Brain microvascular endothelial cell (primary cell): ENCODE measurements at regions not wholly inside any gene's neighbourhood (a gene's known extent, or its start where the extent isn't known, plus 50 kb on each side); places are given as distances from the start of the nearest gene placed in this dataset.

Experiments
- DNase-seq: peaks from one replicate; pipeline ENCODE4 v3.0.0-alpha.2; 2020
- H3K27ac ChIP-seq: fragments of 250-450 bp; sonication (Bioruptor Pico); 2 replicates; pipeline ENCODE4 v1.5.1; 2020; ENCODE audit warnings: mild to moderate bottlenecking, moderate library complexity
- H3K27me3 ChIP-seq: fragments of 250-450 bp; sonication (Bioruptor Pico); replicated peaks from 2 replicates; pipeline ENCODE4 v1.5.1; 2020; ENCODE audit warnings: mild to moderate bottlenecking
- H3K36me3 ChIP-seq: fragments of 250-450 bp; sonication (Bioruptor Pico); replicated peaks from 2 replicates; pipeline ENCODE4 v1.5.1; 2020; ENCODE audit warnings: mild to moderate bottlenecking
- H3K4me3 ChIP-seq: 2 replicates; pipeline ENCODE4 v1.5.1; 2011; ENCODE audit warnings: low read depth, mild to moderate bottlenecking, control low read depth, low read length, moderate library complexity
- in situ Hi-C: cut with HindIII; loops from 2 replicates; pipeline ENCODE4 v1.10.0; 2017; ENCODE audit warnings: low sequenced_read_pairs, low pct_ligation_motif_present
- TF ChIP-seq, protein P1 (sequence below): IDR thresholded peaks from 2 replicates; pipeline ENCODE4 v1.5.1; 2011; ENCODE audit warnings: low read depth, mild to moderate bottlenecking, moderate library complexity, low read length, control low read depth, inconsistent platforms; ENCODE audit errors: missing control alignments

DNA sequence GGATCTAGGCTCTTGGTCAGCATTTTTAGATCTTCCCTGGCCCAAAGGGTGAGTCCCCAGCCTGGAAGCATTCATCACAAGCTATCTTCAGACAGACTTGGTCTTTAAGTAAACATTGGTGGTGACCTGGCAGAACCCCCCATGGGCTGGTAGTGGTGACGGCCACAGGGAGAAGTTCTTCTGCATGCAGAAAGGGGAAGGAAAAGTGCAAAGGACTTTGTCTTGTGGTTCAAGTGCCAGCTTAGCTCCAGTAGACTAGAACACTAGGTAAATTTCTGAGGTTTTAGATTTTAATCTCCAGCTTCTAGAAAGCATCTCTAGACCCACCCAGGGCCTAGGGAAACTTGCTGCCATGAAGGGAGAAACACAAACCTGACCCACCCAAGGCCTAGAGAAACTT lies 584.0 kb downstream of the CHSY3 start:
- TF ChIP-seq, protein P1, sequence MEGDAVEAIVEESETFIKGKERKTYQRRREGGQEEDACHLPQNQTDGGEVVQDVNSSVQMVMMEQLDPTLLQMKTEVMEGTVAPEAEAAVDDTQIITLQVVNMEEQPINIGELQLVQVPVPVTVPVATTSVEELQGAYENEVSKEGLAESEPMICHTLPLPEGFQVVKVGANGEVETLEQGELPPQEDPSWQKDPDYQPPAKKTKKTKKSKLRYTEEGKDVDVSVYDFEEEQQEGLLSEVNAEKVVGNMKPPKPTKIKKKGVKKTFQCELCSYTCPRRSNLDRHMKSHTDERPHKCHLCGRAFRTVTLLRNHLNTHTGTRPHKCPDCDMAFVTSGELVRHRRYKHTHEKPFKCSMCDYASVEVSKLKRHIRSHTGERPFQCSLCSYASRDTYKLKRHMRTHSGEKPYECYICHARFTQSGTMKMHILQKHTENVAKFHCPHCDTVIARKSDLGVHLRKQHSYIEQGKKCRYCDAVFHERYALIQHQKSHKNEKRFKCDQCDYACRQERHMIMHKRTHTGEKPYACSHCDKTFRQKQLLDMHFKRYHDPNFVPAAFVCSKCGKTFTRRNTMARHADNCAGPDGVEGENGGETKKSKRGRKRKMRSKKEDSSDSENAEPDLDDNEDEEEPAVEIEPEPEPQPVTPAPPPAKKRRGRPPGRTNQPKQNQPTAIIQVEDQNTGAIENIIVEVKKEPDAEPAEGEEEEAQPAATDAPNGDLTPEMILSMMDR, result no peak
- H3K27me3 ChIP-seq, result no peaks in the 10 kb centered on the region
- no peak for DNase-seq
- H3K4me3 ChIP-seq, result no peak overlapping the region
- H3K36me3 ChIP-seq, result no peaks in the 10 kb centered on the region
- in situ Hi-C loops, result no loop called here
- H3K27ac ChIP-seq, result no peak overlapping the region

GRCh38 chr5:130479045-130479804 lies 575.0 kb downstream of the CHSY3 start:
- Histone ChIP-seq H3K27me3 (no peaks in the 10 kb centered on the region), H3K4me3 (no peak overlapping the region), H3K36me3 (no peaks in the 10 kb centered on the region), H3K27ac (no peak overlapping the region)
- in situ Hi-C loops, result no loop called here
- TF ChIP-seq, protein P1, result peak; percentile 25
- no peak for DNase-seq

DNA sequence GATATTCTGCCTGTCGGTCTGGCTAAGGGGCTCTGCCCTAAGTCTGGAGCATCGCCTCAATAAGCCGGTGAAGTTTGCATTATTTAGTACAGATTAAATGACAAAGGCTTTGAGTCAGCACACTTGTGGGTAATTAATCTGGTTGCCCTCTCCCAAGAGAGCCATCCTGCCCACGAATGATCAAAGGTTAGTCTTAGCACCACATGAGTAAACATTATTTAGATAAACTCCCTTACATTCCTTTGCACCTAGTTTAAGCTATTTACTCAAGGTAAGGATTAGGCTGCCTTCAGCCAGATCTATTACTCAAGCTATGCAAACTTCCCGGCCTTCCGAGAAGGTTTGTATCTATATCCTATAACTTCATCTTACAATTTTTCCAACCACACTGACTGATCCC lies 572.1 kb downstream of the CHSY3 start:
- no peak for DNase-seq
- Histone ChIP-seq H3K27me3 (no peaks in the 10 kb centered on the region), H3K27ac (no peak overlapping the region), H3K36me3 (no peaks in the 10 kb centered on the region), H3K4me3 (no peak overlapping the region)
- in situ Hi-C loops, result no loop called here
- TF ChIP-seq, protein P1, result no peak

GRCh38 chr5:130462516-130462915 lies 558.3 kb downstream of the CHSY3 start:
- in situ Hi-C loops, result no loop called here
- DNase-seq, result no peak
- TF ChIP-seq, protein P1, result no peak
- Histone ChIP-seq H3K27me3 (no peaks in the 10 kb centered on the region), H3K4me3 (no peak overlapping the region), H3K36me3 (no peaks in the 10 kb centered on the region), H3K27ac (no peak overlapping the region)

- Histone ChIP-seq H3K27ac (no peak overlapping the region), H3K36me3 (no peaks in the 10 kb centered on the region), H3K4me3 (no peak overlapping the region), H3K27me3 (no peaks in the 10 kb centered on the region)
- in situ Hi-C loops, result no loop called here
- TF ChIP-seq, protein P1, result no peak
- DNase-seq, result no peak
Observed at GRCh38 chr5:130455175-130455574, 550.9 kb downstream of the CHSY3 start.

- DNase-seq, result no peak
- in situ Hi-C loops, result no loop called here
Observed at GRCh38 chr5:130452744-130453143, 548.5 kb downstream of the CHSY3 start.

More at GRCh38 chr5:130452744-130453143, 548.5 kb downstream of the CHSY3 start:
- H3K27me3 ChIP-seq, result no peaks in the 10 kb centered on the region
- TF ChIP-seq, protein P1, result no peak
- H3K4me3 ChIP-seq, result no peak overlapping the region
- no peak overlapping the region for H3K27ac ChIP-seq
- no peaks in the 10 kb centered on the region for H3K36me3 ChIP-seq
